GM23338 (cell line): ENCODE measurements at regions not wholly inside any gene's neighbourhood (a gene's known extent, or its start where the extent isn't known, plus 50 kb on each side); places are given as distances from the start of the nearest gene placed in this dataset.

Experiments used
- POLR2AphosphoS5 ChIP-seq: IDR thresholded peaks from 2 replicates; pipeline ENCODE4 v1.6.1; 2016; ENCODE audit warnings: antibody characterized with exemption, low read depth
- TF ChIP-seq, protein P1 (sequence below), 2 experiments: fragments of 200-600 bp in 1 of 2; sonication (generic) in 1 of 2; conservative IDR thresholded peaks; 2 replicates each; pipeline versions ENCODE4 v1.5.1 to v1.6.1; 2016 to 2017; ENCODE audit warnings: antibody characterized with exemption in 2 of 2, low read depth in 2 of 2, mild to moderate bottlenecking in 2 of 2, moderate library complexity in 1 of 2

DNA sequence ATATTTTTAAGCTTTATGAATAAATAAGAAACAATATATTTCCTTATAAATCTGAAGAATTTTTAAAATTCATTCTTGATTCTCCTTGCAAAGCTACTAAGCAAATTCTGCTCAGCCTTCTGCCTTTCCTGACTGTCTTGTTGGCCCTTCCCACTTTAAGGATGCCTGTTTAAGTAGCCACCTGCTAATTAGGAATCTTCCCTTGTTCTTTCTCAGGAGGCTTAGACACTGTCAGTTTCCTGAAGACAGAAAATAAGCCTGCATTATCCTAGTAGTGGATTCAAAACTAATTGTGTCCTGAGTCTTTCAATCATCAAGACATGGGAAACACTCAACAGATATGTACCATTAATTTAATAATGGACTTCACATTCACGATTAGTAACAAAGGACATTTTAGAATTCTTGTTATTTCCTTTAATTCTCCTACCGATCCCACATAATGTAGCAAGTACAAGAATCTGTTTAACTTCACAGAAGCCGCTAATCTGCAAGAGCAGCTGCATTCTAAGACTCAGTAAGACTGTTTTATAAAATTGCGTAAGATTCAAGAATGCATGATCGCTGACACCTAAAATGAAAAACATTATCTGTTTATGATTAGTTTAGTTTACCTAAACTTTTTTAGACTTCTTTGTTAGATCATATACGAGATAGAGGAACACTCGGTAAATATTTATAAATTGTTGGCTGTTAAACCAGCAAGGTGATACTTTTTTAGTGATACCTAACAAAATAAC, 445.4 kb upstream of the DSEL start:
- TF ChIP-seq POLR2AphosphoS5: no peak
- TF ChIP-seq, protein P1, sequence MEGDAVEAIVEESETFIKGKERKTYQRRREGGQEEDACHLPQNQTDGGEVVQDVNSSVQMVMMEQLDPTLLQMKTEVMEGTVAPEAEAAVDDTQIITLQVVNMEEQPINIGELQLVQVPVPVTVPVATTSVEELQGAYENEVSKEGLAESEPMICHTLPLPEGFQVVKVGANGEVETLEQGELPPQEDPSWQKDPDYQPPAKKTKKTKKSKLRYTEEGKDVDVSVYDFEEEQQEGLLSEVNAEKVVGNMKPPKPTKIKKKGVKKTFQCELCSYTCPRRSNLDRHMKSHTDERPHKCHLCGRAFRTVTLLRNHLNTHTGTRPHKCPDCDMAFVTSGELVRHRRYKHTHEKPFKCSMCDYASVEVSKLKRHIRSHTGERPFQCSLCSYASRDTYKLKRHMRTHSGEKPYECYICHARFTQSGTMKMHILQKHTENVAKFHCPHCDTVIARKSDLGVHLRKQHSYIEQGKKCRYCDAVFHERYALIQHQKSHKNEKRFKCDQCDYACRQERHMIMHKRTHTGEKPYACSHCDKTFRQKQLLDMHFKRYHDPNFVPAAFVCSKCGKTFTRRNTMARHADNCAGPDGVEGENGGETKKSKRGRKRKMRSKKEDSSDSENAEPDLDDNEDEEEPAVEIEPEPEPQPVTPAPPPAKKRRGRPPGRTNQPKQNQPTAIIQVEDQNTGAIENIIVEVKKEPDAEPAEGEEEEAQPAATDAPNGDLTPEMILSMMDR (conservative IDR thresholded peaks at IDR 0.05; ENCODE audit: low read depth in 2 of 2): no peak
